ENCODE measurements at regions not wholly inside any gene's neighbourhood (a gene's known extent, or its start where the extent isn't known, plus 50 kb on each side); places are given as distances from the start of the nearest gene placed in this dataset.
"Not testable (repeated sequence)": the region's sequence is repeated elsewhere in the genome, so short reads cannot be mapped to it uniquely, and the experiment has no call there.

- DNase-seq: no peak
These were observed 74.8 kb upstream of the PLCB4 start for GRCh38 chr20:8994045-8994444.

- DNase-seq: no peak
These were observed 73.1 kb upstream of the PLCB4 start for GRCh38 chr20:8995761-8996160.

- no peak for DNase-seq
These were observed 71.9 kb upstream of the PLCB4 start for GRCh38 chr20:8996817-8997512.

- peak; percentile 10 for DNase-seq
These were observed 71.2 kb upstream of the PLCB4 start for GRCh38 chr20:8997701-8998117.

GRCh38 chr20:9011121-9011520, 57.8 kb upstream of the PLCB4 start:
- DNase-seq: no peak

GRCh38 chr20:9015232-9015983, 53.5 kb upstream of the PLCB4 start:
- DNase-seq: not testable (repeated sequence)

- DNase-seq: no peak
These were observed 52.9 kb upstream of the PLCB4 start for GRCh38 chr20:9015984-9016324.

GRCh38 chr20:9018346-9018745, 50.5 kb upstream of the PLCB4 start:
- no peak for DNase-seq
